ENCODE measurements at regions not wholly inside any gene's neighbourhood (a gene's known extent, or its start where the extent isn't known, plus 50 kb on each side); places are given as distances from the start of the nearest gene placed in this dataset.

DNA sequence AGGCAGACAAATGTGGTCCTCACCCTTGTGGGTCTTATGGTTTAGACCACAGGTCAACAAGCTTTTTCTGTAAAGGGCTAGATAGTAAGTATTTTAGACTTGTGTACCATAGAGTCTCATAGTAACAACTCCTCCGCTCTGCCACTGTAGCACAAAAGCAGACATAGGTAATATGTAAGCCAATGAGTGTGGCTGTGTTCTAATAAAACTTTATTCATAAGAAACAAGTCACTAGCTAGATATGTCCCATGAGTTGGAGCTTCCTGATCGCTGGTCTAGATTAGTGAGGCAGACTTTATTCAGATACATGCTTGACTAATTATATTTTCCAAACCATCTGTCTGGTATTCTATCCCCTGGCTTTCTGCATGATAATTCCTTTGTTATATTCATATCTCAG, 196.4 kb upstream of the TSHZ2 start:
- no peak for DNase-seq

DNA sequence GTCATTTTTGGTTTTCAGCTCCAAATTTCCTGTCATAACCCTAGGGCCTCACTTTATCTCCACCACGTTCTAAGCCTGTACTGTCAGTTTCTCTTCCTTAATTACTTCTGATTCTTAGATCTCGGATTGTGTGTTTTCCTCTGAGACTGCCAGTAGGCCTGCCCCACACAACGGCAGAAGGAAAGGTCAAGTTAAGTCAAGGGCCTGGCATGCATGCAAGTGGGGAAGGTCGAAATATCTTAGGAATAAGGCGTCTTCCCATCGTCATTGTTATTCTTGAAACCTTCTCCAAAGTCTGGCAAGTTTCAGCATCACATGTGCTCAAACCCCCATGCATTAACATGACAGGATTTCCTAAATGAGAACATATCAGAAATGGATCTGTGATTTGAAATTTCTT, 203.5 kb upstream of the TSHZ2 start:
- DNase-seq, result no peak

DNA sequence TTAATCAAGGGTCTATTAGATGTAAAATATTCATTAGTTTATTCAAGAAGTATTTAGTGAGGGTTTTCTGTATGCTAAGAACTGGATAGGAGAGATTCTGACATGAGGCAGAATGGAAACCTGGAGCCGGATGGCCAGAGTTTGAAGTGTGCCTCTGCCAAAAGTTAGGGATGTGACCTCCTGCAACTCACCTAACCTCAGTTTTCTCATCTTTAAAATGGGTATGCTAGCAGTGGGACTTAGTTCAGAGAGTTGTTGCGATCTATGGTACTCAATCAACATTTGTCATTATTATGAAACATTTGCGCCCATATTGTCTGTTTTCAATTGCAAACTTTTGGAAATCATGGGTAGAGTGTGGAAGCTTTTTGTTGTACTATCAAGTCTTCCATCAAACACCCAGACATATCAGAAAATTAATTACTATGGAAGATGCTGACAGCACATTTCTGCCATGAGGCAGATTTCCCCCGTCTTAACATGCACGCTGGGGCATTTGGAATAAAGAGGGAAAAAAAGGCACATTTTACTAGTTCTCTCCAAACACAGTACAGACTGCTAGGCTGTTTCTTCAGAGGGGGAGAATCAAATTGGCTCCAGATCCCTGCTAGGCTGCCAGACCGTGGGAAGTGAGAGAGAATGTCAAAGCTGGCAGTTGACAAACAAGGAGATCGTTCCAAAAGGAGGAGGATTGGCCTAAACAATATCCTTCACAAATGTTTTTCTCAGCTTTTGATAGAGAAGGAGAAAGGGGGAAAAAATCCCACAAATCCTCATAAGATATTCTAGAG, 205.3 kb upstream of the TSHZ2 start:
- no peak for DNase-seq

DNA sequence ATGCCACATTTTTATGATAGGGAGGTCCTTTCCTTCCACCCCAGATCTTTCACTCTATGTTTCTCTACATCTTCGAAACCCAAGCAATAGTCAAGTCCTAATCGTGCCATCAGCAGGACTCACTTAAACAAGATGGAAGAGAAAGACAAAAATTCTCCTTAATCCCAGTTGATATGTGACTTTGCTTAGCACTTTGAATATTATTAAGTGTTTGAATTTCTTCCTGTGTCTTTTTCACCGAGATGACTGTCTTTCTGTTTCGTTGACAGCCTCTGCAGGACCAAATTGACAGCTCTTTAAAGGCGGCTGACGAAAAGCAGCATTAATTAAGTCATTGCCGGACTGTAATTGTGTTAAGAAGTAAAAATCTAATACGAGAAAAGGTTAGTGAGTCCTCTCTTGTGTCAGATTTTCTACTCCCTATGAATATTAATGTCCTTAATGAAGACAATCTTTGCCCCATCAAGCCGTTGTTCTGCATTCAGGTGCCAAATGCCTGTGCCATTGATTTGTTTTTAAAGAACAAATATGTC, 208.8 kb upstream of the TSHZ2 start:
- DNase-seq, result no peak

DNA sequence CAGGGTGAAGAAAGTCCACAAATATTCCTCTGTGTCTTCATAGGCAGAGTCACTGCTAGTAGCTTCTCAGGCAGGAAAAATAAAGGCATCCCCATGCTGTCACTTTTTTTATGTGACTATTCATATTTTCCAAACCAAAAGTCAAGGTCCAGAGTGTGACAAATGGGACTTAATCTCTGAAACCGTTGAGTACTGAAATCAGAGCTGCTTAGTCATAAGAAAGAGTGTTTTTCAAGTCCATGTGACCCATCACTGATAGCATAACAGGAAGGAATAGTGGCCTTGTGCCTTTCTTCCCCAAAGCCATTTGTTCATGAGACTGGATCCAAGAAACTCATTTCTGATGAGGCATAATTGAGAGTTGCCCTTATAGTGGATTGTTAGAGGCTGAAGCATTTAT, 210.3 kb upstream of the TSHZ2 start:
- DNase-seq, result no peak

DNA sequence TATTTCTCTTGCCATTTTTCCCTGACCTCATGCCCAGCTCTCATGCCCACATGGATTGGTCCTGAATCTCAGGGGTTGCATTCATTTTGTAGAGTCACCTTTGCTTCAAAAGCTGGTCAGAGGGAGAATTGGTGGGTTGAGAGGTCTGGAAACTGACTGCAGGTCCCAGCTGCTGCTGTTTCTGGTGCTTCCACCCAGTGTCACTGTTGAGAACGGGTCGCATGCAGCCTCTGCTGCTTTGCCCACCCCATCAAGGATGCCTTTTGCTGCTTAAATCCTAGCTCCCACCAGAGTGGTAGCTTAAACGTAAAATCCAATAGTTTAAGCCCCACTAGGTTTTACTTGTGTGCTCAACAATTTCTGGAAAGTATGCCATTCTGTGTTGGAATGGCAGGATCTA, 211.4 kb upstream of the TSHZ2 start:
- no peak for DNase-seq

DNA sequence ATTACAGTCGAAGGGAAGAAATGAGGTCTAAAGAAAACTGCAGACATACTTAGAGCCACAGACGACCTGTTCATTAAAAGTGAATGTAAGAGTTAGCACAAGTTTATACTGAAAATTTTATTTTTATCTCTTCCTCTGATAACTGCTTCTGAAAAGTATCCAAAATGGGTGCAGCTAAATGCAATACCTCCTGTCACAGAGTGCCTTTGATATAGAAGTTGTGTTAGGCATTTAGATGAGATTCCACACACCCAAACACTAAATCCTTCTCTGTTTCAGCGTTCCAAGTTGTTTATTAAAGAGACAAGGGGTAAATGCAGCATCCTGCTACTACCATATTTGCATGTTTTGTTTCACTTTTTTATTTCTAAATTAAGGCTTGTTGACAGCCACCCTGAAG, 214.7 kb upstream of the TSHZ2 start:
- DNase-seq, result no peak

DNA sequence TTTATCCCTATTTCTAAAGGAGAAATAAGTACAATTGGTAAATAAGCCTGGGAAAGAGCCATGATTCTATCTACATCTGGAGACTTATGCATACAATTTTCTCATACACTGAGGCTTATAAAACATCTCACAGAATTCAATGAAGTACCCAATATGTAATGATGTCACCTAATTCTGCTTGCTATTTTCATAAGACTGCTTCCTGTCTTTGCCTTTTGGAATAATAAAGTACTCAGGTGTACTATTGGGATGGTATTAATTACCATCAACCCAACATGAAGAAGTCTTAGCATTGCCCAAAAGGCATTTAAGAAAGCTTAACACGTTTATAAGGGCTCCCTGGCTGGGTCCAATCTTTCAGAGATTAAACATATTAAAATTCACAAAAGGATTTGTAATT, 216.4 kb upstream of the TSHZ2 start:
- DNase-seq, result no peak

DNA sequence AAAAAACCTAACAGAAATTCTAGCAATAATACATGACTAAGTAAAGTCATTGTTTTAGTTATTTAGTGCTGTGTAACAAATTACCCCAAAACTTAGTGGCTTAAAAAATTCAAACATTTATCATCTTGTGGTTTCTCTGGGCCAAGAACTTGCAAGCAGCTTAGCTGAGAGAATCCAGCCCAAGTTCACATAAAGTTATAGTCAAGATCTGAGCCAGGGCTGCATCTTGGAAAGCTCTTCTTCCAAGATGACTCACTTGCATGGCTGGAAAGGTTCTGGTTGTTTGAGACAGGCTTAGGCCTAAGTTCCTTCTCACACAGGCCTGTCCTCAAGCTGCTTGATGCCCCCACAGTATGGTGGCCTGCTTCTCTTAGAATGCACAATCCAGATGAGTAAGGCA, 217.8 kb upstream of the TSHZ2 start:
- DNase-seq, result peak; percentile 26

DNA sequence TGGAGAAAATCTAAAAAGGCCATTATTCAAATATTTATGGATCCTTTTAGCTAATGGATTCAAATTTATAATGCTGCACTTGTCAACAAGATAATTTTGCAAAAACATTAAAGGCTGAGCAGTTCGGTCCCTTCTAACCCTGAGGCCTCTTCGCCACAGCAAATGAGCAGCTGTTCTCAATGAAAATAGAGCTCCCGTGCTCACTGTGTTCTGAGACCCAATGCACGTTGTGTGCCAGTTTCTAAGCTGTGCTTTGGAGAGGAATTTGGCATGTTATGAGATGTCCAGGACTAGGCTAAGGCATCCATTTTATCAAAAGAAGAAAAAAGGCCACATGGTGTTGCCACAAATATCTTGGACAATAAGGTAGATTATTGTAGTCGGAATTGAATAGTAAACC, 220.1 kb upstream of the TSHZ2 start:
- no peak for DNase-seq

DNA sequence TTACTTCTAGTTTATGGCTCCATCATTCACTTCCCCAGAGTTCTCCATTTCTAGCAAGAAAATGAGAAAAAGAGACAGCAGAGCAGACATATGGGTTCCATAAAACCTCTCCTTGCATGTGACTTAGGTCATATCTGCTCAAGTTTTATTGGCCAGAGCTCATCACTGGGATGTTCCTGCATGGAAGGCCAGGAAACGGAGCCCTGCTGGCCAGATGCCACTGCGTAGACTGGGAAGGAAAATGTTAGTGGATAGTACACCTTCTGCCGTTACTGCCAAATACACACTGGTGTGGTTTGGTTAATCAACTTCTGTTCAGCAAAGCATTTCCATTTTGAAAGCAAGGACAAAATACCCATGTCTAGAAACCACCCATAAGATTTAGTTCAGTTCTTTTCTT, 220.6 kb upstream of the TSHZ2 start:
- no peak for DNase-seq

DNA sequence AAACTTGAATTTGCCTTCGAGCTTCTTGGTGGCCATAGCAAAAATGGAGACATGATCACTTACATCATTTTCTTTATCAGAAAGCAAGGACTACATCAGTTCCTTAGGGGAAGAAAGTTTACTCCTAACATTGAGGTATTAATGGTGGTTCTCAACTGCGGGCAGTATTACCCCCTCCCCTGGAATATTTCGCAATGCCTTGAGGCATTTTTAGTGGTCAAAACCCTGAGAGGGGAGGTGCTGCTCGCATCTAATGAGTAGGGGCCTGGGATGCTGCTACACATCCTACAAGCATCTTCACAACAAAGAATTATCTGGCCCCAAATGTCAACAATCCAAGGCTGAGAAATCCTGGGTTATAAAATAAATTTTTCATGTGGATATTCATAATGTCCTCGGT, 222.2 kb upstream of the TSHZ2 start:
- no peak for DNase-seq

DNA sequence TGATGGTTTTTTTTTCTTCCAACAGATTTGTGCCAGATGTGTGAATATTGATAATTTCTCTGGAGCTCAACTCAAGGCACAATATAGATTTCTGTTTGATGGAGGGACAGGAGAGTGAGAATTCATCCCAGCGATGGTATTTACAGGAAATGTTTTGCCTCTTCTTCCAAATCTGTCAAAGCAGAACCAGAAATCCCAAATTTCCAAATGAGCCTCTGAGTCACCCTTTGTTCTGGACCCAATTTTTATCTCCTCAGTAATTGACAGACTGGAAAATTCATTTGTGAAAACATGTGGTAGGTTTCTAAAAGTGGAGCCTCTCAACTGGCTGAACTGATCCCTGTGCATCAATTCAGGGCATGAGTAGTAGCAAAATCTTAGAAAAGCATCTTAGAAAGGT, 223.2 kb upstream of the TSHZ2 start:
- DNase-seq, result no peak

DNA sequence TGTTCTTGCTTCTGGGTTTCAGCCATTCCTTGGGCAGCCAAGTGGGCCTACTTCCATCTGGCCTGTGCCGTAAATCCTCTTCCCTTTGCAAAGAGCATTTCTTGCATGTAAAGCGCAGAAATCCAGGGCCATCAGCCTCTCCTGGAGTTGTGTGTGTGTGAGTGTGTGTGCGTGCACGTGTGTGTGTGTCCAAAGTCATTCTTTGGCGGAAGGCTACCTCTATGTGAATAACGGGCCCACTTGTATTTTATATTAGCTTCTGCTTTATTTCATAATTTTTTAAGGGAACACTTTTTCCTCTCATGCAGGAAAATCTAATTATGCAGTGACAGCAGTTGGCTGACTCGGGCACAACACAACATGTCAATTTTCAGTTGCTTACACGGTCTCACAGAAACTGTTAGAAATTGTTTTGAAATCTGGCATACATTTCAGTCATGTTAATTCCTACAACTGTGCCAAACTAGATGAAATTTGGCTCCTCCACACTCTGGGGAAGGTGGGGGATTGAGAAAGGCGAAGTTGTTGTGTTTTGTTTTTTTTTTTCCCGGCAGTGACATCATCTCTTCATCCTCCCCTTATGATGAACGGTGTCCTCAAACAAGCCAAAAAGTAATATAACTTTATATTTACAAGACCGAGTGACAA, 223.7 kb upstream of the TSHZ2 start:
- peak; percentile 31 for DNase-seq

DNA sequence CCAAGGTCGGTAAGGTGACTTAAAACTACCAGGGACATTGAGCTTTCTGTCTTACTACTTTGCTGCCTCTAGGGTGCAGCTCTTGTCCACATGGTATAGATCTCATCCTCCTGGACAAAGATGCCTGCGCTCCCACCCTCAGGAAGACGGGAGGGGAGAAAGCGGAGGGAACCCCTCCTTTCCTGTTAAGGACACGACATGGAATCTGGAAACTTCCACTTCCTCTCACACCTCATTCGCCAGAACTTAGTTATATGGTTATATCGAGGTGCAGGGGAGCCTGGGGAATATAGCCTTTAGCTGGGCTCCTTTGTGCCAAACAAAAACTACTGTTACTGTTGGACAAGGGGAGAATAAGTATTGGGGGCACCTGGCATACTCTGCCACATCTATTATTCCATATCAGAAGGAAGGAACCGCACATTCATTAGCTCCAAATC, 224.3 kb upstream of the TSHZ2 start:
- DNase-seq, result peak; percentile 33

DNA sequence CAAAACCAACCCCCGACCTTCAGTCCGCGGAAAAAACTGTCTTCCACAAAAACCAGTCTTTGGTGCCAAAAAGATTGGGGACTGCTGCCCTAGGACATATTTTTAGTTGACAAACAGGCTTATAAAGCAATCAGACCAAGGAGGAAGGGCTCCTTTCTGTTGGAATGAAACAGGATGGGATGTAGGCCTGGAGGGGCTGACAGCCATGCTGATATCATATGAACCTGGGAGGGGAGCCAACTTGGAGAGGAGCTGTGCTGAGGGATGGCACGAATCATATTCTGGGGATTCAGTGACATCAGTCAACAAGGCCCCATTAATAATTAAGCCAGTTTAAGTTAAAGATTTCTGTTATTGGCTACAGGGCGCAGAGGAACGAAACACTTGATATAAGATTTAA, 225.4 kb upstream of the TSHZ2 start:
- DNase-seq, result peak; percentile 25

DNA sequence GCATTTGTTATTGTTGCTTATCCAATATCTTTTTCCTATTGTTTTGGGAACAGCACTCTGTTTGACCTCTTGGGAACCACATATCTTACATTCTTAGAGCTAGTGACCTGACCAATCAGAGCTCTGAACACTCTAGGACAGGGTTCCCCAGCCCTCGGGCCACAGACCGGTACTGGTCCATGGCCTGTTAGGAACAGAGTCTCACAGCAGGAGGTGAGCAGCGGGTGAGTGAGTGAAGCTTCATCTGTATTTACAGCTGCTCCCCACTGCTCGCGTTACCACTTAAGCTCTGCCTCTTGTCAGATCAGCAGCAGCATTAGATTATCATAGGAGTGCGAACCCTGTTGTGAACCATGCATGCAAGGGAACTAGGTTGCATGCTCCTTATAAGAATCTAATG, 226.0 kb upstream of the TSHZ2 start:
- DNase-seq, result no peak

DNA sequence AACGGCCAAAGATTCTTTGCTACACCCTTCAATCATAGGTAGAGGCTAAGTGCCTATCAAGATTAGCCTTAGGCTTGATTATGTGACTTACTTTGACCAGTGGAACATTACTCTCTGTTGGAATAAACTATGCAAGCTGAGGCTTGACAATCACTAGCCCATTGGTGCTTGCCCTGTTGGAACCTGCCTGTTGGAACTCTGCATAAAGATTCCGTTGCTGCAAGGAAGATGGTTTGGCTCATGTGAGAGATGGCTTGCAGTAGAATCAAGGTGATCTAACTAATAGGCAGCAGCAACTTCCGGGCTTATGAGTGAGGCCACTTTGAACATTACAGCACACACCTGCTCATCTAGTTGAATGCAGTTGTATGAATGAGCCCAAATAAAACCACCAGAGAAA, 227.7 kb upstream of the TSHZ2 start:
- DNase-seq, result no peak

DNA sequence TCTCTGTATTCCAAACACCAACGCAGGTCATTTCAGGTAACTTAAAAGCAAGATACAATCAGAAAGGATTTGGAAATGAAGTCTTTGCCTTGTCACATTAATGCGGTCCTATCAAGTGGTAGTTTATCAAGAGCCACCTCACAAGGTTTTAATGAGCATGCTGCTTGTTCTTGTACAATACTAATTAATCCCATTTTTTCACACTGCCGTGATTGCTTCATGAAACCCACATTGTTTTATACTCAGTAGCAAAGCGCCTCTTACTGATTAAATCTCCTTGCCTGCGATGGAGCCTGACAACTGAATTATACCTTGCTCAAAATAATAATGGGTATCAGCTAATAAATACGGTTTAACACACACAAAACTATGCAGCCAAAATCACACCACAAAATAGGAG, 234.1 kb upstream of the TSHZ2 start:
- DNase-seq, result no peak

DNA sequence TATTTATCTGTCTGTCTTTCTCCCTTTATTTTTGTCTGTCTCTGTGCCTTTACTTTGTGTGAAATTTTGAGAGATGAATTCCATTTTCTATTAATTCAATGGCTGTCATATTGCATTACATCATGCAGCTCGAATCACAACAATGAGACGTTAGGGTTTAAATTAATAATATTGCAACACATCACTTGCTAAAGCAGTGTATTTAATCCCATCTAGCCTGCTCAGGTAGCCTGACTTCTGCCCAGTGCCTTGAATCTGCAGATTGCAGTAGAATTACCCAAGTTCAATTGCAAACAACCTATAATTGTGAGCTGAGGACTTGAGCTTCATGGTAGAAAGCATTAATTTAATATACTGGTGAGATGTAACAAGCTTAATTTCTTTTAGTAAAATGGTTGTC, 235.7 kb upstream of the TSHZ2 start:
- DNase-seq, result no peak

DNA sequence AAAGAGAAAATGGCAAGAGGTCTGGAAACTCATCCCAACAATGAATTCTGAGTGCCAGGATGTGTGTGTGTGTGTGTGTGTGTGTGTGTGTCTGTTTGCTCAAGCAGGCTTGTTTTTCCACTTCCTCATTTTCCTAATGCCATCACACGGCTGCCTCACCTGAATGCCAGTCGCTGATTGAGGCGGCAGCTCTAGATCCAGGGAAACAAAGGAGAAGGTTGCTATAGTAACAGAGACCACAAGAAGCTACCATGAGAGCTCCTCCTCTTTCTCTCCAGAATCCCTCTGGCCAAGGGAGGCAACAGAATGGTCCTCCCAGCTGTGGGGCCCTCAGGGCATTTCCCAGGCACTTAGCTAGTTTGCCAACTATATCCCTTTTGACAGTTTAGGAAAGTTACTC, 241.1 kb upstream of the TSHZ2 start:
- no peak for DNase-seq

DNA sequence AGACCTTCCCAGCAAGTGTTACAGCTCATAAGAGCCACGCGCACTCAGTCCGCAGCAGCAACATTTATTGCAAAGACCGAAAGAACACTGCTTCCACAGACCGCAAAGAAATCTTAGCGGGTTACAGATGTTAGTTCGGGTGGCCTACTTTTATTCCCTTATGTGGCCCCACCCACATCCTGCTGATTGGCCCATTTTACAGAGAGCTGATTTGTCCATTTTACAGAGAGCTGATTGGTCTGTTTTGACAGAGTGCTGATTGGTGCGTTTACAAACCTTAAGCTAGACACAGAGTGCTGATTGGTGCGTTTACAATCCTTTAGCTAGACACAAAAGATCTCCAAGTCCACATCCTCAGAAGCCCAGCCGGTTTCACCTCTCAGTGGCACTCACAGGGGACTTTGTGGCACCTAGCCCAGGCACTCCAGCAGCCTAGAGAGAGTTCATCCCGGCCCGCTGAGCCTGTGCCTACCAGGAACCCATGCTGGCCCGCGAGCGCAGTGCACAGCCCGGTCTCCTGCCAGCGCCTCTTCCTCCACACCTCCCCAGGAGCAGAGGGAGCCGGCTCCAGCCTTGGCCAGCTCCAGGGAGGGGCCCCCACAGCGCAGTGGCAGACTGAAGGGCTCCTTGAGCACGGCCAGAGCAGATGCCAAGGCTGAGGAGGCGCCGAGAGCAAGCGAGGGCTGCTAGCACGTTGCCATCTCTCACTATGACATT, 244.3 kb upstream of the TSHZ2 start:
- DNase-seq, result no peak

DNA sequence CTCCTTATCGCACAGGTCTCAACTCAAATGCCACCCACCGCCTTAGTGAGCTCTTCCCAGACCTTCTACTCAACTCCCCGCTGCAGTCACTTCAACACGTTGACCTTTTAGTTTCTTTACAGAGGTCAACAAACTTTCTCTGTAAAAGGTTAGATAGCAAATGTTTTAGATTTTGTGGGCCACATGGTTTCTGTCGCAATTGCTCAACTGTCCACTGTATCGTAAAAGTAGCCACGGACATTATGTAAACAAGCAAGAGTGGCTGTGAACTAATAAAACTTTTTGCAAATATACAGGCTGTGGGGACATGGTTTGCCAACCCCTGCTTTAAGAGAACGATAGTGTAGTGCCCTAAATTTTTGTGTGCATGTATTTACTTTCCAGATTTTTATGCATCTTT, 247.6 kb upstream of the TSHZ2 start:
- no peak for DNase-seq
